Forelimb muscle (tissue), 1 donor: ENCODE measurements at regions not wholly inside any gene's neighbourhood (a gene's known extent, or its start where the extent isn't known, plus 50 kb on each side); places are given as distances from the start of the nearest gene placed in this dataset.

ENCODE experiments used
- DNase-seq: peaks from one replicate; pipeline ENCODE4 v3.0.0-alpha.2; 2013; ENCODE audit warnings: low read depth

DNA sequence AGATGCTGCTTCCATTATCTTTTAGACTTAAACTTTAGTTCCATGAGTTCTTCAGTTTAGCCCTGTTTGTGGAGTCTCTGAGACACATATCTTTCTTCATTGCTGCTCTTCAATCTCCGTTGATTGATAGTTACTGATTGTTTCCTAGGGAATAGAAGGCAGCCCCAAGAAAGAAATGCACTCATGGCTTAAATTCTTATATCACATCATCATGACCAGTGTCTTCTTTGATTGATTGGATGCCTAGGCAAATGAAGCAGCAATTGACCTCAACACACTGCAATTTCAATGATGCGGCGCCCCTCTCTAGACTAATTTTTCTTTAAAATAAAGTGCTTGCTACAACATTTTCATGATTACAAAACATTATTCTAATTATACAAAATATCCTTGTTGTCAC, 576.5 kb upstream of the VSTM2A start:
- no peak for DNase-seq

DNA sequence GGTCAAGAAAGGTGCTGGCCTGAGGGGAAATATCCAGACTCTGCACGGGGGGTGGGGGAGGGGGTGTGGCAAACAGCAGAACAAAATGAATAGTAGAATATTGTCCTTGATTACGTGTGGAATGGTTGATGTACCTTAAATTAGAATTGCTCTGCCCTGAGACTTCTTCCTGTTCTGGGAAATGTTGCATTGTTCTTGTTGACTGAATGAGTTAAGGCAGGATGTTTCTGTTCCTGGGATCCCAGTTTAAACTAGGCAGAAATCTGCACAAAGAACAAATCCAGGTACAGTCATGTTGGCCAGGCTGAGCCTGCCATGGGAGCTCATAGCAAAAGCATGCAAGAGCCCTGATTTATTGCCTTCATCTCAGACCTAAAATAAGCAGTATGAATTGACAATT, 558.7 kb upstream of the VSTM2A start:
- no peak for DNase-seq

DNA sequence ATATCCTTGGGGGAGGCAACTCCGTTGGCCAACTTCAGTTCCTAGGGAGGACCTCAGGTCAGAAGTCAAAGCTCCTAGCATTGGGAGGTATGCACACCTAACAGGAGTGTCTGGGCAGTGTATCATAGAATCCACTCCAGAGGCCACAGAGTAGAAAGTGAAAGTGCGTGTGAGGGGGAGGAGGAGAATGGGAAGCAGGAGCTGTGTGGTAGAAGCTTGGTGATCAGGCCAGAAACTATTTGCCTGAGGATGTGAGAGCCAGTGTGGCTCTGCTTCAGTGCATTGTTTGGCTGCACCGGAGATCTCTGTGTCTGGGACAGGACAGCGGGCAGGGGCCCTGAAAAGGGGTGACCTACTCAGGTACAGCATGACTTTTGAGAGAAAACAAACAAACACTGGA, 557.4 kb upstream of the VSTM2A start:
- DNase-seq = no peak

DNA sequence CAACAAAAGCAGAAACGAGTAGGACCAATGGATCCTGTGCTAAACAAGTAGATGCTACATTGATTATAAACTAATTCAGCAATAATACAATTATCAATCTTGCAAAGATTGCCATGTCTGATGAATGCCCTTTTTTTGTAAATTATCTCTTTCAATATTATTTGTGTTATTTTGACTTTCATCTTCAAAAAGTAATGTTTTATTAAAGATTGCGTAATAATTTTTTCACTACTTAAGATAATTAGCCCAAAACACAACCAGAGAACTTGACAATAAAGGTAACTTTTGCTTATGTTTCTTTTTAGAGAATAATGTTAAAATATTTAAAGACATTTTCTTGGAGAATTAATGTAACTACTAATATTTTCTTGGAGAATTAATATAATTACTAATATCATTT, 553.8 kb upstream of the VSTM2A start:
- DNase-seq = no peak

DNA sequence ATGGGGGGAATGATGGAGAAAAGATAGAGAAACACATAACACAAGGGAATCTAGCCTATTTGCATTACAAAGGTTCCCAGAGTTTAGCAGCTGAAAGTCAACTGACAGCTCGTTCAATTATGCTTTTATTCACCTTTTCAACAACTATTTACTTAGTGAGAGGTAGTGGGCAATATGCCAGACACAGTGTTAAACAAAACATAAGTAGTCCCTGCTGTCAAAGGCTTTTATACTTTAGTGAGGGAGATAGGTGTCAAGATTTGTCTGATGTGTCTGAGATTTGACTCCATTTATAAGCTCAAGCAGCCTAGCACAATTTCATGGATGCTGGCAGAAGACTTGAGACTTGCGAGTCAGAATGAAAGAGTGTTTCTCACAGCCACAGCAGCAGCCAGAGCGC, 549.0 kb upstream of the VSTM2A start:
- no peak for DNase-seq

DNA sequence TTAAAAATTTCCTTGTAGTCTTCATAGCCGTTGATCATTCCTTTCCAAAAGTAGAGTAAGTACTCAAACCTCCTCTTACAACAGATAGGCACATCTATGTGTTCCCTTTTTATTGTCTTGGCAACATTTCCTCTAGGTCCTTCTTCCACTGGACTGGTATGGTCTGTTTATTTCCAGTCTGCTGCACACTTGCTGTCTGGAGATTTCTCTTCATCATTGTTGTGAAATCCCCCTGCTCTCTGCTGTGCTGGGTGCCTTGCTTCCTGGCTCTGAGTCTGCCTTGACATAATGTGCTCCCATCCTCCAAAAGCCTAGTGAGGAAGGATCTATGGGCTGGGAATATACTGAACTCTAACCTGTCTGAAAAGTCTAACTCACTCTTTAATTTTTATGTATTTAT, 545.3 kb upstream of the VSTM2A start:
- no peak for DNase-seq

DNA sequence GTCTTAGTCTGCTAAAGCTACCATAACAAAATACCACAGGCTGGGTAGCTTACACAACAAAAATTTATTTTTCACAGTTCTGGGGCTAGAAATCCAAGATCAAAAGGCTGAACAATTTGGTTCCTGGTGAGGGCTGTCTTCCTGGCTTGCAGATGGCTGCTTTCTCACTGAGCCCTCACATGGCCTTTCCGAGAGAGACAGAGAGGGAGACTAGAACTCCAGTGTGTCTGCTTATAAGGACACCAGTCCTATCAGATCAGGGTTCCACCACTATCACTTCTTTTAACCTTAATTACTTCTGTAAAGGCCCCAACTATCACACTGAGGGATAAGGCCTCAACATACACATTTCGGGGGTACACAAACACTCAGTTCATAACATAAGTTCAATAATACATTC, 527.4 kb upstream of the VSTM2A start:
- DNase-seq = no peak

DNA sequence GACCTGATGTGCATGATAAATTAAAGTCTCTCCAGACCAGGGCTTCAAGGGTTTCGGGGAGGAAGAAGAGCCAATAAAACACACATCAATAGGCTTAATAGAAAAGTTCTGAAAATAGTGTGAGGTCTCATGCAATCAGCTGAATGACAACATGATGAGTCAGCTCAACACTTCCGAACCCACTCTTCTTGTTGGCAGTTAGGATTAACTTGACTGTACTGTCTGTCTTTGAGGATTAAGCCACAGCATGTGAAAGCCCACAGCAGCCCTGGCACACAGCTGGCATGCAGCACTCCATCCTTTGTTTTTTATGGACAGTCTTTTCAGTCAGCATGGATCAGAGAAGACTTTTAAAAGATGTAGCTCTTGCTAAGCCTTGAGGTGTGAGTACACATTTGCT, 526.9 kb upstream of the VSTM2A start:
- DNase-seq = no peak

DNA sequence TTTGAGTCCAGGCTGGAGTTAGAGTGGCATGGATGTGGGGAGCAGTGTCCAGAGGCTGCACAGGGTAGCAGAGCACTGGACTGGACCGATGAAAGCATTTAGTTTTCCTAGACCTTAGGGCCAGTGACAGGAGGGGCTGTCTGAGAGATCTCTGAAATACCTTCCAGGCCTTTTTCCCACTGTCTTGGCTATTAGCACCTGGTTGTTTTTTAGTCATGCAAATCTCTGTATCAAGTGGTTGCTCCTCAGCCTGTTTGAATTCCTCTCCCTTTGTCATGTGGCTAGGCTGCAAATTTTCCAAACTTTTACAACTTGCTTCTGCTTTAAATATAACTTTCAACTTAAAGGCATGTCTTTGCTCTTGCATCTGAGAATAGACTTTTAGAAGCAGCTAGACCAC, 504.3 kb upstream of the VSTM2A start:
- DNase-seq = no peak

DNA sequence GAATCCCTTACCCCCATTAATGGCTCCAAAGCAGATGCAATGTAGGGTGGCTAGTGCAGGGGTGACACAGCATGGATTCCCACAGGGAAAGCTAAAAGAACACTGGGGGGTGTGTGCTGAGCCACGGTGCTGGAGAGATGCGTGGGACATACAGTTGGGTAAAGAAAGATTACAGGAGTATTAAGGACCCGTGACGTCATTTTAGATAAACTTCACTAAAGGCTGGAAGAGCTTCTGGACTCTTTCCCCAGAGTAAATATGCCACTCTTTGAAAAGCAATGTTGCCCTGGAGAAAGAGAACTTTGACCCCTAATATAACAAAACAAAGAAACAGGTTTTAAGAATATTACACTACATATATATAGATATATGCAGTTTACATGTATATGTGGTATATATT, 481.5 kb upstream of the VSTM2A start:
- DNase-seq = no peak

DNA sequence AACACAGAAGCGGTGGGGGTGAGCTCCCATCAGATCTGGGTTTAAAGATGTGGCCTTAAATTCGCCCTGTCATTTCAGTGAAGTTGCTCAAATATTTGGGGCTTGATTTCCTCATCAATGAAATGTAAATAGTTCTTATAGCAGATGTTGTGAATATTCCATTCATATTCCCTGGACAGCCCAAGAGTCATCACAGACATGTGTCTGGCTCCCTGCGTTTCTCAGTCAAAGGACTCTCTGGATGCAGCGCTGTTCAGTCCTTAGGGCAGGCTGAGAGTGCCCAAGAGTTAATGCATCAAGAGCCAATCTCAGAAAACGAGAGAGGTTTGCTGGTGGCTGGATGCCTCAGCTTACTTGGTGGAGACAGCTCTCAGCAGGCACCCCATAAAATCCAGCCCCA, 475.5 kb upstream of the VSTM2A start:
- no peak for DNase-seq

DNA sequence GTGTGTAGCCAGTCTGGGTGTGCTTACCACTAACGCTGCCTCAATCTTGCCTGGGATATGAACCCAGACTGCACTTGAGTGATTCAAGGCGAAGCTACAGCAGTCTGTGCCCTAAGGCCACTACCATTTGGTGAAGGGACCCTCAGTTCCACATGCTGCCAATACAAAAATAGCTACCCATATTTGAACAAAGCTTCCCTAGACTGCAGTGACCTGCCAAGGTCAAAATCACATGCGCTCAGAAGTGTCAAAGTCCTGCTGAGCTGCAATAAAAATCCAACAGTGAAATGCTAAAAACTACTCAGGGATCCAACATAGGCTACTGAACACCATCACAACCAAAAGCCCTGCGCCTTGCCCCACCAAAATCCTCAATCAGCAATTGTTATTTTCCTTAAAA, 472.3 kb upstream of the VSTM2A start:
- DNase-seq = no peak

DNA sequence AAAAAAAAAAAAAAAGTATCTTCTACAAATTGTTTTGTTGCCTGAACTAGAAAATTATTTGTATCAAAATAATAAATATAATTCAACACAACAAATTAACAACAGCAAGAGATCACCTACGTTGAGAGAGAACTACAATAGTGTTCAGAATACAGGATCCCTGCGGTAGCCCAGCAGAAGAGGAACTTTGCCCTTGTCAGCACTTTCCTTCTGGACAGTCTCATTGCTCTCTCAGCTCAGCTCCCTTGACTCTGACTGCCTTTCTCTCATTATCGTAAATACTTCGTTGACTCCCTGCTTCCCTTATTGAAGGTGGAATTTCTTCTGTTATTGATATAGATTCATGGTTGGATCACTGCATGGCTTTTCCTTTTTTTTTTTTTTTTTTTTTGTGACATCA, 469.5 kb upstream of the VSTM2A start:
- DNase-seq = no peak

DNA sequence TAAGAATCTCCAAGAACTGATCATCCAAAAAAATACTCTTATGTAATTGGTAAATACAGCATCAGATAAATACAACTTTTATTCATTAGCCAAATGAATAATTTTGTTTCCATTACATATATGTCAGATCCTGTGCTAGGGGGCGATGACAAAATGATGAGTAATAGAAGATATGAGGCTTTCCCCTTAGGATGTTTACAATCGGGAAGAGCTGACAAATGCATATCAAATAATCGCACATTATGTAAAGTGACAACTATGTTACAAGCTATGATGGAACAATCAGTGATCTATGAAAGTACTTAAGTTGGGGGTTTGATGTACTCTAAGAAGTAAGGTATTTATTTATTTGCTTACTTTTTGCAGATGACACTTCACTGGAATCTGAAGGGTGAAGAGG, 465.6 kb upstream of the VSTM2A start:
- DNase-seq = no peak

DNA sequence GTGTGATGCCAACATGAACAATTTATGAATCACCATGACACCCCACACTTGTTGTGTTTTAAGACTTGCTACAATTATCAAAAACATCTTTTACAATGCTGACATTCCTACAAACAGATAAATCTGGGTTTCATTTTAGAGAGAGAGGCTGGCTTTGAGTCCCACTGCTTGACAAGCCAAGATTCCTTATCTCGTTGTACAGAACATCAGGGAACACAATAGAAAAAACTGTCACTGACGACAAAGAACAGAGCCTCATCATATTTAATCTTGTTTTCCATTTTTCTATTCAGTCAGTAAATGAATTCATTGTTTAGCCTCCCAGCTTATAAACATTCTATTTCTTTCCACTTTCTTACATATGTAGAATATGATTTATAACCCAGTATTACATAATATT, 461.6 kb upstream of the VSTM2A start:
- DNase-seq = no peak

DNA sequence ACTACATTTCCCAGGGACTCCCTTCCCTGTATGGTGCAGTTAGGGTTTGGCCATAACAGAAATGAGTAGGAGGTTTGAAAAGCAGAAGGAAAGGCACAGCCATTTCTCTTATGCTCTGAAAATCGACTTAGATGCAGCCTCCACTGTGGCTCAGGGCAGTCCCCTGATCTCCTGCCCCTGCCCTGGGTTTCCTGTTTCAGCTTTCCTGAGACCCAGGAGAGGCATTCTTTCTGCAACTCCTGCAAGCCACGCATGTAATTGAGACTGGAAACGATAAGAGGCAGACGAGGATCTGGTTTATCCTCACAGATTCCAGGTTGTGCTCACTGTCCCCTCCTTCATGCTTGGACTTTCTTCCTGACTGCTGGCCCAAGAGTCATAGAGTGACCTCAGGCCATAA, 461.2 kb upstream of the VSTM2A start:
- no peak for DNase-seq

DNA sequence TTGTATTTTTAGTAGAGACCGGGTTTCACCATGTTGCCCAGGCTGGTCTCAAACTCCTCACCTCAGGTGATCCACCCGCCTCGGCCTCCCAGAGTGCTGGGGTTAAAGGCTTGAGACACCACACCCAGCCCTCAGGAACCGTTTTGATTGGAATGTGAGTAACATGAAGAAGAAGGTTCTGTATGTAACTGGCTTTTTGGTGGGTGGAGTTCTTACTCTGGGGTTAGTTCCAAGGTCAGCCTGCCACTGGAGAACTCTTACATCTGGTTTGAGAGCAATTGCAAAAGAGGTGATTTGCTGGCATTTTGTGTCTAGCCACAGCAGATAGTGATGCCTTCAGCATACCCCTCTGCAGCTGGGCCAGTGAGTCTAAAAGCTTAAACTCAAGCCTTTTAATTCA, 457.8 kb upstream of the VSTM2A start:
- no peak for DNase-seq

DNA sequence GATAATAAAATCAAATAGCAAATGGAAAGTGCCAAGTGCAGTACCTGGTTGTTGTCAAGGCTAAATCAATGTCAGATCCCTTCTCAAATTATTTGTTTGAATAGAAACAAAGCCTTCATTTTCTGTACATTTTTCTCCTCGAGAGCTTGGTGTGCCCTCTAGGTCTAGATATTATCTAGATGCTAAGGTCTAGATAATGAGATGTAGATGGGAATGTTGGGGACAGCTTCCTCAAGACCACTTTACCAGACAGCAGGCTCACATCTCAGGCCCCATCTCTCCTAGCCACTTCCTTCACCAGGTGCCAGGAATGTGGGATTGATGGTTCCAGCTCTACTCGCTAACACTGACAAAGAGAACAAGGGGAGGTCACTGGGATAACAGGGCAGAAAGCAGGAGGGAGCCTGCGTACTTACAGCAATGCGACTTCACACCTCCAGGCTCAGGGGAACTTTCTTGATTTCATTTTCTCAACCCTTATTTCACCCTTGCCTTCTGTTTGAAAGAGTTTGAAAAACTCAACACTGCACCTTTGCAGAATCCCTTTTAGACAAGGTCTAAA, 451.4 kb upstream of the VSTM2A start:
- no peak for DNase-seq

DNA sequence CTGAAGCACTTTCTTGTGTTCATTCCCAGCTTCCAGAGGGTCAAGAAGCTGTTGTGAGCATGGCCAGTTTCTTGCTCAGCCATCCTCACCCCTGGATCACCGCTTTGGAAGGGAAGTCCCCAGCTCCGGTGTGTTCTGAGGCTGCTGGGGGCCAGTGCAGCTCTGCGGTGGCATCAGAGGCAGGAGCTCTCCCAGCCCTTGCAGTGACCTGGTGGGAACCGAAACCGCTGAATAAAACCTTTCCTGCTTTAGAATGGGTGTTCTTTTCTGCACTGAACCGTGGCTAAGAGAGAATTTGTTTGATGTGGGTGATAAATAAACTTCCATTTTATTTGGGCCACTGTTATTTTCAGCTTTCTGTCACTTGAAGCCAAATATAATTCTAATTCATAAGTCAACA, 450.9 kb upstream of the VSTM2A start:
- no peak for DNase-seq

DNA sequence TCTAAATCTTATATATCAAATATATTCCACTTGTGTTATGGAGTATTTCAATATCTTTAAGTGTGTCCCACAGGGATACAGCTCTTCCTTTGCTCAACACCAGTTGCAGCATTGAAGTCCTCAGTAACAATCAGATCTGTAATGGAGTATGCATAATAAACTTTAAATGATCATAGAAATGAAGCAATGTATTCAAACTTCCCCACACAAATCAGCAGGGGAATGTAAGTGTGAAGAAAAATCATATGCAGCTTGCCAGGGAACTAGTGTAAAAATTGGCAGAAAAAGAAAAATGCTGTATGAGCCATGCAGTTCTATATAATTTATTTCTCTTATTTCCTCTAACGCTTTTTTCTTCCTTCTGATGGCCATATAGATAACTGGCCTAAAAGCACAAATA, 444.3 kb upstream of the VSTM2A start:
- DNase-seq = no peak

DNA sequence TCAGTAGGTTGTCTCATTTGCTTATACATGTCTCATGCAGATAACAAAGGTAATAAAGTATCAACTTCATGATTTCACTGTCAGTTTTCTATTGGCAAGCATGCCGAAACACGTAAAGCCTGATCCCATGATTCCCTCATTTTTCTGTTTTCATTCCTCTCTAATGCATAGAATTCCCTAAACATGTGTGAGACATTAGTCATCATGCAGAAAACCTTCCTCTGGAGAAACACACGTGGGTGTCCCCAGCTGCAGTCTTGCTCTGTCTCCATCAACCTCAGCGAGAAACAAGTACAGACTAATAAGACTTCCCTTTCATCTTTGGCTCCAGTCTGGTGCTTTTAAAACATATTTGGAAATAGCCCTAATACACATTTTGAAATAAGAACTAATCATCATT, 432.7 kb upstream of the VSTM2A start:
- no peak for DNase-seq

DNA sequence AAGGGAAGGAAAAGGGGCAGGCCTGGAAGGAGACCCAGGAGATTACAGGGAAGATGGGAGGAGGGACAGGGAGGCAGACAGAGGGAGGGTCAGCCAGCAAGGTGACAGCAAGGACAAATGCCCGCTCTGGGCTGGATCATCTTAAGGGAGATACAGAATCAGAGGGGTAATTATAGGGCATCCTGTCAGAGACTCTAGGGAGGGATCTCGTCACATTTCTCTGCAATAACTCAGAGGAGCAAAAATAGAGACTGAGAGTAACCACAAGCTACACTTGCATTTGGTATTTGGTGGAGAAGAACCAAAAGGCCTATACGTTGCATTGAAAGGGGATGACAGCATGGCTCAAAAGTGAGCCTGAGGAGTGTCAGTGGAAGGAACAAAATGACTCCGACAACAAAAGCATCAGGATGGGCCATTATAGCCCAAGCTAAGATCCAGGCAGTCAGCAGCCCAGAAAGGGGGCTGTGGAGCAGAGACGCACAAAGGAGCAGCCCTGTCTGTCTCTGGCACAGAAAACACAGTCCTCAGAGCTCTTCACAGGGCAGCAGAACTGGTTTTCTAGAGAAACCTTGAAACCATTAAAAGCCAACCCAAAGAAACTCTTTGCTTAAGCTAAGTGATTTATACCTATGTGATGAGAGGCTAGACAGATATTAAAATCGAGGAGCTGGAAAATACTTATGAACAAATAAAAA, 430.2 kb upstream of the VSTM2A start:
- no peak for DNase-seq

DNA sequence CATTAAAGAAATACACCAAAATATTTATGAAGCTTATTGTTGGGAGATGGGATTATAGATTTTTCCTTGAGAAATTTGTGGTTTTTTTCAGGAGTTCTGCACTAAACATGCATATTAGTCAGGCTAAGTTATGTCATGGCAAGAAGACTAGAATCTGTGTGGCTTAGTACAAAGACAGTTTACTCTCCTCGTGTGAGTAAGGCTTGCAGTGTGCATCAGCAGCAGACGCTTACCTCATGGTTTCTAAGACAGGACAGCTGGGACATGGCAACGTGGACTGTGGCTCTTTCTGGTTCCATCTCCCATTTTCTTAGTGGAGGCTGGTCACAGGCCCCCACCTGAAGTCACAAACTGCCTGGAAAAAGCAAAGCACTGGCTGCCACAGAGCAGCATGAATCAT, 429.6 kb upstream of the VSTM2A start:
- no peak for DNase-seq

DNA sequence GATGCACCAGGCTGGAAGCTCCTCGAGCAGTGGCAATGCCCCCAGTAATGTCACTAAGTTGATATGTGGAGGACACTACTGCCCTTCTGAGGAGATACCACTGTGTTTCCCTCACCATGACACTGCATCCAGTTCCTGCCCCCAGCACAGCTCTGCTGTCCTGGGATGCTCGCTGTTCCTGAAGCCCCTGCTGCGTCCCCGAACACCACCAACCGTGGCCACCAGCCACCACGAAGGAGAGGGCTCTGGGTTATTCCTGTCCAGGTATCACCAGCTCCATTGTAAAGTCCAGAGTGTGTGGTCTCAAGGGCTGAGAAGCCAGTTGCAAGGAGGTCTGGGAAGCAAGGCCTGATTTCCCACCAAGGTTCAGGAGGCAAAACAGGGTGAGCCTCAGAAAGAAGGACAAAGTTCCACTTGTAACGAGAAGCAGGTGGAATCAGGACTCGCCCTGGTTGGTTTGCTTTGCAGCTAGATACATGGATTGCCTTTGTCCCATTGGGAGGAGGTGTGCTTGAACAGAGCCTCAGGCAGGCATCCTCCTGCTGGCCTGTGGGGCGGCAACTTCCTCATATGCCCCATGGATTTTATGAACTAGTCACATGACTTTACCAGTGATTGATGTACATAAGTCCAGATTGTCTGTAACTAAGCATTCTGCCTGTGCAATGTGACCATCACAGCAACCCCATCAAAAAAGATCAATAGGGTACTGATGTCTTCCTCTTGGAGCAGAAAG, 427.0 kb upstream of the VSTM2A start:
- DNase-seq = no peak
